Mesendoderm (in vitro differentiated cells): ENCODE measurements at regions not wholly inside any gene's neighbourhood (a gene's known extent, or its start where the extent isn't known, plus 50 kb on each side); places are given as distances from the start of the nearest gene placed in this dataset.

ENCODE experiments used
- DNase-seq: peaks from one replicate; pipeline ENCODE4 v3.0.0; 2013
- H2AK5ac ChIP-seq: 2 replicates; pipeline ENCODE4 v1.6.1; 2013; ENCODE audit warnings: low read length, inconsistent platforms
- H2BK120ac ChIP-seq: 2 replicates; pipeline ENCODE4 v1.6.1; 2013; ENCODE audit warnings: low read depth, mild to moderate bottlenecking, low read length, moderate library complexity, mixed read lengths
- H2BK15ac ChIP-seq: replicated peaks from 2 replicates; pipeline ENCODE4 v1.6.1; 2013; ENCODE audit warnings: low read depth, mild to moderate bottlenecking, moderate library complexity
- H2BK5ac ChIP-seq: 2 replicates; pipeline ENCODE4 v1.6.1; 2013; ENCODE audit warnings: low read length, inconsistent platforms
- H3K18ac ChIP-seq: 2 replicates; pipeline ENCODE4 v1.6.1; 2013; ENCODE audit warnings: mild to moderate bottlenecking, low read length, mixed read lengths
- H3K23ac ChIP-seq: one replicate; pipeline ENCODE4 v1.6.1; 2013; ENCODE audit warnings: low read length
- H3K27ac ChIP-seq: 2 replicates; pipeline ENCODE4 v1.5.1; 2013; ENCODE audit warnings: low read depth, mild to moderate bottlenecking, inconsistent platforms, low read length, moderate library complexity
- H3K27me3 ChIP-seq: 2 replicates; pipeline ENCODE4 v1.6.1; 2013; ENCODE audit warnings: low read length, control low read depth, mild to moderate bottlenecking, inconsistent platforms; ENCODE audit not compliant: insufficient read depth, poor library complexity
- H3K36me3 ChIP-seq: 2 replicates; pipeline ENCODE4 v1.6.1; 2013; ENCODE audit warnings: low read length, inconsistent platforms; ENCODE audit not compliant: control insufficient read depth, insufficient read depth
- H3K4ac ChIP-seq: one replicate; pipeline ENCODE4 v1.6.1; 2013; ENCODE audit warnings: low read depth, mild to moderate bottlenecking, low read length, moderate library complexity
- H3K4me1 ChIP-seq: 2 replicates; pipeline ENCODE4 v1.6.1; 2013; ENCODE audit warnings: low read depth, low read length, inconsistent platforms; ENCODE audit not compliant: control insufficient read depth
- H3K4me2 ChIP-seq: 2 replicates; pipeline ENCODE4 v1.6.1; 2013; ENCODE audit warnings: low read length
- H3K4me3 ChIP-seq: 2 replicates; pipeline ENCODE4 v1.5.1; 2013; ENCODE audit warnings: mild to moderate bottlenecking, low read length
- H3K56ac ChIP-seq: one replicate; pipeline ENCODE4 v1.6.1; 2013; ENCODE audit warnings: low read length
- H3K79me1 ChIP-seq: 2 replicates; pipeline ENCODE4 v1.6.1; 2013; ENCODE audit warnings: low read length, inconsistent platforms
- H3K79me2 ChIP-seq: 2 replicates; pipeline ENCODE4 v1.6.1; 2013; ENCODE audit warnings: mild to moderate bottlenecking, low read length; ENCODE audit not compliant: control insufficient read depth, insufficient read depth
- H3K9ac ChIP-seq: 2 replicates; pipeline ENCODE4 v1.6.1; 2013; ENCODE audit warnings: low read length, inconsistent platforms
- H4K5ac ChIP-seq: one replicate; pipeline ENCODE4 v1.6.1; 2013; ENCODE audit warnings: low read length
- H4K8ac ChIP-seq: one replicate; pipeline ENCODE4 v1.6.1; 2013; ENCODE audit warnings: low read depth, mild to moderate bottlenecking, control low read depth, low read length, moderate library complexity
- whole genome bisulfite sequencing: extraction: QIAGEN DNeasy Blood & Tissue Kit; methylation state at CpG from one replicate; pipeline ENCODE4 v1.1.7; 2013; ENCODE audit warnings: low lambda C conversion rate, missing lambda C conversion rate; ENCODE audit not compliant: insufficient coverage; ENCODE audit errors: extremely low coverage; 5-methylcytosine and 5-hydroxymethylcytosine counted together

DNA sequence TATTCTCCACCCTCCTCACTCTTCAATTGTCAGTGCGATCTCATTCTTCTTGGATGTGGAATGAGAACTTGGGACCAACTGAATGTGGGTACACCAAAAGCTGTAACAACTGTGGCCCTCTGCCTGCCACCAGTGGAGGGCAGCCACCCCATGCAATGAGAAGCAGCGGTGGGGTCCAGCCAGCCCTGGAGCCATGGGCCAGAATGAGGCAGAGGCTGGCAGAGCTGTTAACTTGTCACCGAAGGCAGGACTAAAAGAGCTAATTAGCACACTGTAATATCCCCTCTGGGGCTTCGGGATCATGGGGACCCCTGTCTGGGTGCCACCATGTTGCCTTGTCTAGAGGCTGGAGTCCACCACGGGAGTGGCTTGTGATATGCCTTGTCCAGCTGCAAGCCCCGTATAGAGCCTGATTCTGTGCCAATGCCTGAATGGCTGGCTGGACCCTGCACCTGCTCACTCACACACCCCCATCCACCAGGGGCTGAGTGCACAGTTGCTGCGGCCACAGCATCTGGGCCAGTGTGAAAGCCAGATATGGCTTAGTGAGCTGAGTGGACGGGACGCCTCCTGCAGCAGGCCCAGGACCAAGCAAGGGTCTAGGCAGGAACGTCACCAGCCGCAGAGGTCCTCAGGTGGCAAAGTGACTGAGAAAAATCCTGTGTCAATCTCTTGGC lies 680.5 kb downstream of the DSC3 start:
- no peak overlapping the region for H3K4me3 ChIP-seq
- DNase-seq, result peak; percentile 18
- no peak overlapping the region for H4K8ac ChIP-seq
- H3K23ac ChIP-seq, result no peak overlapping the region
- H3K79me2 ChIP-seq, result no peaks in the 10 kb centered on the region
- no peaks in the 10 kb centered on the region for H3K27me3 ChIP-seq
- H3K36me3 ChIP-seq, result no peaks in the 10 kb centered on the region
- H3K4ac ChIP-seq, result no peak overlapping the region
- no peak overlapping the region for H2BK5ac ChIP-seq
- no peak overlapping the region for H2BK120ac ChIP-seq
- H3K27ac ChIP-seq, result no peak overlapping the region
- no CpG with 5 or more reads among the region's 11 CpGs for WGBS
- no peak overlapping the region for H2AK5ac ChIP-seq
- H3K56ac ChIP-seq, result no peak overlapping the region
- no peak overlapping the region for H4K5ac ChIP-seq
- H3K4me1 ChIP-seq, result no peaks in the 10 kb centered on the region
- no peak overlapping the region for H2BK15ac ChIP-seq
- no peaks in the 10 kb centered on the region for H3K79me1 ChIP-seq
- no peak overlapping the region for H3K18ac ChIP-seq
- no peak overlapping the region for H3K4me2 ChIP-seq
- no peak overlapping the region for H3K9ac ChIP-seq

- Histone ChIP-seq H2AK5ac (no peak overlapping the region), H3K79me1 (no peaks in the 10 kb centered on the region), H4K5ac (no peak overlapping the region), H3K79me2 (no peaks in the 10 kb centered on the region), H3K4ac (no peak overlapping the region), H3K4me3 (no peak overlapping the region), H3K4me2 (no peak overlapping the region), H3K23ac (no peak overlapping the region), H3K27me3 (no peaks in the 10 kb centered on the region), H3K36me3 (no peaks in the 10 kb centered on the region), H2BK120ac (no peak overlapping the region), H2BK15ac (no peak overlapping the region), H4K8ac (no peak overlapping the region), H3K4me1 (no peaks in the 10 kb centered on the region), H3K27ac (no peak overlapping the region), H3K18ac (no peak overlapping the region), H2BK5ac (no peak overlapping the region), H3K56ac (no peak overlapping the region), H3K9ac (no peak overlapping the region)
- no CpG with 5 or more reads among the region's 3 CpGs for WGBS
- DNase-seq, result no peak
Observed at GRCh38 chr18:30359521-30359920, 683.0 kb downstream of the DSC3 start.

GRCh38 chr18:30358555-30358954 lies 684.0 kb downstream of the DSC3 start:
- no peaks in the 10 kb centered on the region for H3K4me1 ChIP-seq
- H2BK15ac ChIP-seq, result no peak overlapping the region
- no peak overlapping the region for H2AK5ac ChIP-seq
- H3K23ac ChIP-seq, result no peak overlapping the region
- H3K27ac ChIP-seq, result no peak overlapping the region
- no peak overlapping the region for H3K4me3 ChIP-seq
- no peaks in the 10 kb centered on the region for H3K79me1 ChIP-seq
- no peak overlapping the region for H3K18ac ChIP-seq
- H2BK5ac ChIP-seq, result no peak overlapping the region
- no peak for DNase-seq
- H3K56ac ChIP-seq, result no peak overlapping the region
- no peak overlapping the region for H3K9ac ChIP-seq
- H4K8ac ChIP-seq, result no peak overlapping the region
- H3K79me2 ChIP-seq, result no peaks in the 10 kb centered on the region
- H2BK120ac ChIP-seq, result no peak overlapping the region
- no peaks in the 10 kb centered on the region for H3K27me3 ChIP-seq
- H3K4me2 ChIP-seq, result no peak overlapping the region
- H3K4ac ChIP-seq, result no peak overlapping the region
- no peak overlapping the region for H4K5ac ChIP-seq
- no peaks in the 10 kb centered on the region for H3K36me3 ChIP-seq

DNA sequence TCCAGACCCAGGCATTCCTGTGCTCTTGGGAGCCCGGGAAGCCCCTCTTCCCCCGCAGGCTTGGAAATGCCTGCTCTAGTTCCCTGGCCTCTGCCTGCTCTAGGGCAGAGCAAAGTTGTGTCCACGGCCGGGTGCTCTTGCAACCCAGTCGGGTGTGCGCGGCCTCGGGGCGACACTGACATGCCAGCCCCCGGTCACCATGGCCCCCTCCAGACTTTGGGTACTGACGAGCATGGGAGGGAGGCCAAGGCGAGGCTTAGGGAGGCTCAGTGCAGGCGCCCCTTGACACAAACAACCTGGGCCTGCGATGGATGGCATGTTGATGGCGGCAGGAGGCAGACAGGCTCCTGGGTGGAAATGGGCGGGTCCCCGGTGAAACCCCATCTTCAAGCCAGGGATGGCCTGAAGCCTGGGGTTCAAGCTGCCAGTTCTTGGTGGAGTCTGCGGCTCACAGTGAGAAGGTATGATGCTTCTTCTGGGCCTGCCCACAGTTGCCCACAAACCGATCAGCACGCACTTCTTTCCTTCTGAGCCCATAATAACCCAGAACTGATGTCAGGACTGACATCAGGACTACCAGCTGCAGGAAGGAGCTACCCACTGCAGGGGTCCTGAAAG lies 689.9 kb downstream of the DSC3 start:
- Histone ChIP-seq H3K79me2 (no peaks in the 10 kb centered on the region), H4K8ac (no peak overlapping the region), H3K18ac (no peak overlapping the region), H3K4me3 (no peak overlapping the region), H3K27me3 (no peaks in the 10 kb centered on the region), H3K27ac (no peak overlapping the region), H2BK120ac (no peak overlapping the region), H3K4me2 (no peak overlapping the region), H2BK5ac (no peak overlapping the region), H2AK5ac (no peak overlapping the region), H3K4me1 (no peaks in the 10 kb centered on the region), H3K79me1 (no peaks in the 10 kb centered on the region), H3K9ac (no peak overlapping the region), H4K5ac (no peak overlapping the region), H3K23ac (no peak overlapping the region), H3K4ac (no peak overlapping the region), H2BK15ac (no peak overlapping the region), H3K56ac (no peak overlapping the region), H3K36me3 (no peaks in the 10 kb centered on the region)
- no CpG with 5 or more reads among the region's 20 CpGs for WGBS
- no peak for DNase-seq

GRCh38 chr18:30350263-30350662 lies 692.3 kb downstream of the DSC3 start:
- H3K4ac ChIP-seq, result no peak overlapping the region
- no peaks in the 10 kb centered on the region for H3K36me3 ChIP-seq
- no peak overlapping the region for H4K8ac ChIP-seq
- no peak overlapping the region for H2BK120ac ChIP-seq
- no peaks in the 10 kb centered on the region for H3K4me1 ChIP-seq
- H2AK5ac ChIP-seq, result no peak overlapping the region
- H3K79me2 ChIP-seq, result no peaks in the 10 kb centered on the region
- H3K27me3 ChIP-seq, result no peaks in the 10 kb centered on the region
- no peak overlapping the region for H3K56ac ChIP-seq
- H3K79me1 ChIP-seq, result no peaks in the 10 kb centered on the region
- H3K4me2 ChIP-seq, result no peak overlapping the region
- no peak overlapping the region for H3K4me3 ChIP-seq
- H2BK15ac ChIP-seq, result no peak overlapping the region
- H2BK5ac ChIP-seq, result no peak overlapping the region
- no peak overlapping the region for H3K27ac ChIP-seq
- WGBS, result no CpG with 5 or more reads among the region's 1 CpG
- DNase-seq, result no peak
- H3K9ac ChIP-seq, result no peak overlapping the region
- H4K5ac ChIP-seq, result no peak overlapping the region
- H3K23ac ChIP-seq, result no peak overlapping the region
- H3K18ac ChIP-seq, result no peak overlapping the region

DNA sequence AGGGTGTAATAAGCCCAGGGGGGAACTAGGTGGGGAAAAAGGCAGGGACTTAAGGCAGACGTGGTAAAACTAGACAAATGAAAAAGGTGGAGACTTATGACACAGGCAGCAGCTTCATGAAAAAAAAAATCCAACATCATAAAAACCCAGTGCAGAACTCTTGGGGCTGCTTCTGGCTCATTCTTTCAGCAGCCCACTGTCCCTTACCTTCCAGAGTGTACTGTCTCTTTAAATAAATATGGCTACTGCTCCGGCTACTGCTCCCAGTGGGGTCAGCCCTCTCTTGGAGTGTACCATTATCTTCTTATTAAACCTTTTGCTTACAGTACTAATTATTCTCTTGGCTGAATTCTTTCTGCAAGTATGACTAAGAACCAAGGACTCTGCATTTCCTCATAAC lies 699.5 kb downstream of the DSC3 start:
- Histone ChIP-seq H3K4ac (no peak overlapping the region), H3K9ac (no peak overlapping the region), H4K8ac (no peak overlapping the region), H2AK5ac (no peak overlapping the region), H3K27ac (no peak overlapping the region), H3K56ac (no peak overlapping the region), H3K4me1 (no peaks in the 10 kb centered on the region), H3K36me3 (no peaks in the 10 kb centered on the region), H4K5ac (no peak overlapping the region), H3K4me2 (no peak overlapping the region), H2BK120ac (no peak overlapping the region), H3K79me1 (no peaks in the 10 kb centered on the region), H2BK5ac (no peak overlapping the region), H3K18ac (no peak overlapping the region), H2BK15ac (no peak overlapping the region), H3K79me2 (no peaks in the 10 kb centered on the region), H3K23ac (no peak overlapping the region), H3K4me3 (no peak overlapping the region), H3K27me3 (no peaks in the 10 kb centered on the region)
- WGBS, result no CpG with 5 or more reads among the region's 2 CpGs
- DNase-seq, result no peak
